ENCODE measurements at regions not wholly inside any gene's neighbourhood (a gene's known extent, or its start where the extent isn't known, plus 50 kb on each side); places are given as distances from the start of the nearest gene placed in this dataset.

DNA sequence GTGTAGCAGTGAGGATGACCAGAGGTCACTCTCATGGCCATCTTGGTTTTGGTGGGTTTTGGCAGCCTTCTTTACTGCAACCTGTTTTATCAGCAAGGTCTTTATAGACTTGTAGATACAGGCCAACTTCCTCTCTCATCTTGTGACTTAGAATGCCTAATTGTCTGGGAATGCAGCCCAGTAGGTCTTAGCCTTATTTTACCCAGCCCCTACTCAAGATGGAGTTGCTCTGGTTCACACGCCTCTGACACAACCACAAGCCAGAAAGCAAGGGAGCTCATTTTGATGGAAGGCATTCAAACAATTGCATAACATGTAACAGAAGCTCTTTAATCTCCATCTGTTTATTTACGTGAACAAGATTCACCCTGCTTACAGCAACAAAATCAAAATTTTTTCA is 492.0 kb upstream of the SULF2 start:
- no peak for DNase-seq (ENCODE audit: low read depth)
- TF ChIP-seq, protein P1, sequence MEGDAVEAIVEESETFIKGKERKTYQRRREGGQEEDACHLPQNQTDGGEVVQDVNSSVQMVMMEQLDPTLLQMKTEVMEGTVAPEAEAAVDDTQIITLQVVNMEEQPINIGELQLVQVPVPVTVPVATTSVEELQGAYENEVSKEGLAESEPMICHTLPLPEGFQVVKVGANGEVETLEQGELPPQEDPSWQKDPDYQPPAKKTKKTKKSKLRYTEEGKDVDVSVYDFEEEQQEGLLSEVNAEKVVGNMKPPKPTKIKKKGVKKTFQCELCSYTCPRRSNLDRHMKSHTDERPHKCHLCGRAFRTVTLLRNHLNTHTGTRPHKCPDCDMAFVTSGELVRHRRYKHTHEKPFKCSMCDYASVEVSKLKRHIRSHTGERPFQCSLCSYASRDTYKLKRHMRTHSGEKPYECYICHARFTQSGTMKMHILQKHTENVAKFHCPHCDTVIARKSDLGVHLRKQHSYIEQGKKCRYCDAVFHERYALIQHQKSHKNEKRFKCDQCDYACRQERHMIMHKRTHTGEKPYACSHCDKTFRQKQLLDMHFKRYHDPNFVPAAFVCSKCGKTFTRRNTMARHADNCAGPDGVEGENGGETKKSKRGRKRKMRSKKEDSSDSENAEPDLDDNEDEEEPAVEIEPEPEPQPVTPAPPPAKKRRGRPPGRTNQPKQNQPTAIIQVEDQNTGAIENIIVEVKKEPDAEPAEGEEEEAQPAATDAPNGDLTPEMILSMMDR (IDR thresholded peaks at IDR 0.05; ENCODE audit: low read length, missing control alignments), result no peak
- H3K4me3 ChIP-seq (replicated peaks; ENCODE audit: low read depth, low read length), result no peak overlapping the region

DNA sequence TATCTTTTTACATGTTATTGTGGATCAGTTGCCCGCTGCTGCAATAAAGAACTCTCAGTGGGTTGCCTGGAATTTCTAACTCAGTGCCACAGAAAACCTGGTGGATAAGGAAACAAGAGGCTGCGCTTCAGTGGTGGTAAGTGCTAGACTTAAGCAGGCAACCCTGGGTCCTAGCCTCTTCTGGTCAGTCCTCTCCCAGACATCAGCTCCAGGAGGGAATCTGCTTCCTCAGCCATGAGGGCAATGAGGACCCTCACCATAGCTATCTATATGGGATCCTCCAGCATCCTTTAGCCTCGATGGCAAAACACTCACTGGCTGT is 490.7 kb upstream of the SULF2 start:
- TF ChIP-seq, protein P1 (IDR thresholded peaks at IDR 0.05; ENCODE audit: low read length, missing control alignments), result no peak
- no peak for DNase-seq (ENCODE audit: low read depth)
- no peak overlapping the region for H3K4me3 ChIP-seq (replicated peaks; ENCODE audit: low read depth, low read length)

GRCh38 chr20:48275286-48276020 is 490.2 kb upstream of the SULF2 start:
- TF ChIP-seq, protein P1 (IDR thresholded peaks at IDR 0.05; ENCODE audit: low read length, missing control alignments), result no peak
- DNase-seq (ENCODE audit: low read depth), result no peak
- no peak overlapping the region for H3K4me3 ChIP-seq (replicated peaks; ENCODE audit: low read depth, low read length)

DNA sequence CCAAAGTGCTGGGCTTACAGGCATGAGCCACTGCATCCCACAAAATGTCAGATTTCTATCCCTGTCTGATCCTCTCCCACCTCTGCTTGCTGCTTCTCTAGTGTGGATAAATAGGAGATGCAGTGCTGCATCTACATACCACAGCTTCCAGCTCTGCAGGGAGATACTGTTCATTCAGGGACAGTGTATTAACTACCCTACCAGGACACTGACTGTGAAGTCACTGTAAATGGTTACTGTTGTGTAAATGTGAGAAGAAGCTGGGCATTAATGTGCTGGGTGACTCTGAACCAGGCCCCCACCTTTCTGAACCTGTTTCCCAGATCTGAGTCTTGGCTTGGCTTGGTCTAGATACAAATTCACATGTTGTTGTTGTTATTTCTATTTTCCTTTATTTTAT is 488.6 kb upstream of the SULF2 start:
- H3K4me3 ChIP-seq (replicated peaks; ENCODE audit: low read depth, low read length), result no peak overlapping the region
- DNase-seq (ENCODE audit: low read depth), result no peak
- TF ChIP-seq, protein P1 (IDR thresholded peaks at IDR 0.05; ENCODE audit: low read length, missing control alignments), result no peak

DNA sequence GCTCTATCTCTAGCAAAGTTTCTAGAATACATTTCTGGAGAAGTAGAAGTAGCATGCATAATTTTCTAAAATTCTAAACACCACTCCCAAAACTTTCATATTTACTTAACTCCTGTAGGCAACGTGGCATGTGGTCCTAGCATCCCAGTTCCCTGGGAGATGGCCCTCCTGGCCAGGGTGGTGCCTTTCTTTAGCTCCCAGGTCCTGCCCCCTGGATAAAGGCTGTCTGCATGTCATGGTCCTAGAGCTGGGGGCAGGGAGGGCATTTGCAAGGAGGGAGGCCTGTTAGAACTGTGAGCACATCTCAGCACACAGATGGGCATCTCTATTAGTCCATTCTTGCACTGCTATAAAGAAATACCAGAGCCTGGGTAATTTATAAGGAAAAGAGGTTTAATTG is 485.6 kb upstream of the SULF2 start:
- no peak for DNase-seq (ENCODE audit: low read depth)
- no peak overlapping the region for H3K4me3 ChIP-seq (replicated peaks; ENCODE audit: low read depth, low read length)
- TF ChIP-seq, protein P1 (IDR thresholded peaks at IDR 0.05; ENCODE audit: low read length, missing control alignments), result no peak

DNA sequence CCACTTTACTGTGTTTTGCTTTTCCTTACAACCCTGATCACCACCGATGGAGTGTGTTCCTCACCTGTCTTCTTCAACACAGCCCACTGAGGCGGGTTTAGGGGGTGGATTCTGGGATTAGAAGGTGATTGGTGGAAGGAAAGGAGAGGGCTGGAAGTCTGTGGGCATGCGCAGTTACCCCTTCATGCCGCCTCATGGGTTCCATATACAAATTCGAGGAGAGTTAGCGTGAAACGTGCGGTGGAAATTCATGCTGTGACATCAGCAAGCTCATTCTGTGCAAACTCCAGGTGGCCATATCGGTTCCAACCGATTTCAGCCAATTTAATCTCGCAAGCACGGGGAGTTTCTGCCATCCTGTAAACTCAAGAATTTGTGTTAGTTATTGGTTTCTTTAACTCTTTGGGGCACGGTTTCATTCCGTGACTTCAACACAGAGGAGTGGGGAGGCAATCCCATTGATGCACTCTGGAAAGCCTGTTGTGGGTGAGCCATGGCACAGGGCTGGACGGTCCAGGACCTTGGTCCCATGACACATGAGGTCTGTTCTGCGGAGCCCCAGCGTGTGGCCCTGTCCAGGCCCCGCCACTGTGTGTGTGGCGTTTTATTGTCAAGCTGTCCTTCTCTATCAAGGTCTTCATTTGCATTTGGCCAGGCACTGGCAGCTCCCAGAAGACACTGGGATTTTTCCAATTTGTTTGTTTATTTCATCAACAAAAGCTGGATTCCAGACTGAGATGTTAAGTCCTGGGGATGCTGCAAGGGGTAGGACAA is 482.8 kb upstream of the SULF2 start:
- TF ChIP-seq, protein P1 (IDR thresholded peaks at IDR 0.05; ENCODE audit: low read length, missing control alignments), result no peak
- no peak overlapping the region for H3K4me3 ChIP-seq (replicated peaks; ENCODE audit: low read depth, low read length)
- DNase-seq (ENCODE audit: low read depth), result no peak

All from fibroblast of pulmonary artery (primary cell).